ENCODE measurements at regions not wholly inside any gene's neighbourhood (a gene's known extent, or its start where the extent isn't known, plus 50 kb on each side); places are given as distances from the start of the nearest gene placed in this dataset.

- TF ChIP-seq CTCF (IDR thresholded peaks at IDR 0.05) (no peak), POLR2AphosphoS5 (IDR thresholded peaks at IDR 0.05; ENCODE audit: low read depth, low read length) (no peak), REST (IDR thresholded peaks at IDR 0.05; ENCODE audit: insufficient read depth in 1 of 2, low read depth in 2 of 2, low read length in 1 of 2) (no peak), SIN3A (IDR thresholded peaks at IDR 0.05; ENCODE audit: borderline replicate concordance, insufficient read depth, low read depth, low read length) (no peak)
These were observed 121.1 kb upstream of the HMGA2 start for GRCh38 chr12:65703176-65703575.

All from Panc1 (cell line).